Tibial artery (tissue), 4 donors: ENCODE measurements at regions not wholly inside any gene's neighbourhood (a gene's known extent, or its start where the extent isn't known, plus 50 kb on each side); places are given as distances from the start of the nearest gene placed in this dataset.

Source experiments
- DNase-seq, 2 donors: peaks; one replicate each; pipeline ENCODE4 v3.0.0-alpha.2; 2019
- H3K27ac ChIP-seq, 2 donors: fragments of 200-600 bp; sonication (generic) in 1 of 2; 1 replicate in 1 of 2; 2 replicates in 1 of 2; pipeline ENCODE4 v1.5.1; 2018 to 2019; ENCODE audit warnings: mild to moderate bottlenecking in 1 of 2
- H3K27me3 ChIP-seq, 2 donors: fragments of 200-600 bp; sonication (generic) in 1 of 2; one replicate each; pipeline versions ENCODE4 v1.5.1 to v1.6.0; 2016 to 2019
- H3K36me3 ChIP-seq, 3 donors: fragments of 200-600 bp; sonication (generic) in 2 of 3; one replicate each; pipeline ENCODE4 v1.5.1; 2016 to 2019; ENCODE audit warnings: mild to moderate bottlenecking in 2 of 3
- H3K4me1 ChIP-seq, 4 donors: fragments of 200-600 bp; sonication (generic) in 2 of 4; 1 replicate in 3 of 4; 2 replicates in 1 of 4; pipeline ENCODE4 v1.5.1; 2016 to 2019
- H3K4me3 ChIP-seq, 2 donors: fragments of 200-600 bp; sonication (generic) in 1 of 2; 1 replicate in 1 of 2; 2 replicates in 1 of 2; pipeline ENCODE4 v1.5.1; 2018 to 2019; ENCODE audit warnings: mild to moderate bottlenecking in 2 of 2
- H3K9me3 ChIP-seq, 3 donors: fragments of 200-600 bp; sonication (generic) in 1 of 3; one replicate each; pipeline ENCODE4 v1.5.1; 2016 to 2019
- CTCF ChIP-seq, 2 experiments: fragments of 200-600 bp in 1 of 2; fragments of 450-650 bp in 1 of 2; IDR thresholded peaks; one replicate each; pipeline ENCODE4 v1.5.1; 2017 to 2019; ENCODE audit warnings: antibody characterized with exemption in 2 of 2, mild to moderate bottlenecking in 1 of 2, moderate library complexity in 1 of 2
- intact Hi-C: fragments of 100-400 bp; cut with DNase I; formaldehyde crosslinking; loops from one replicate; pipeline ENCODE4 v1.15.0; 2023; ENCODE audit warnings: low total_unique reads

DNA sequence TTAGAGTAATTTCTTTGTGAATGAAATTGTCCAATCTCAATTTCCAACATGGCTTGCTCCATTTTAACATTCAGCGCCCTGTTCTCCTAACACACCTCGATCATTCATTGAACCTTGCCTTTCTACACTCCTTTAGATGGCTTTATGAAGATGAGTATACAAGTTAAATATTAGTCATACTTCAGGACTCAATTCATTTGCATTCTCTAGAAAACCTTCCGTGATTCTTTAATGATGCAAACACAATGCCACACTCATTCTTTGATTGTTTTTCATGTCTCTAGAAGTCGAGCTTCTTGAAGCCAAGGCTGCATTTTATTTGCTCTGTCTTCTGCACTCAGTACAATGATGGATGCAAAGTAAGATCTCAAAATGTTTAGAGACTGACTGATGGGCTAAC is 641.2 kb downstream of the DOK5 start:
- no peak overlapping the region for H3K27ac ChIP-seq
- intact Hi-C loops: no loop called here
- H3K4me3 ChIP-seq: no peak overlapping the region
- TF ChIP-seq CTCF (IDR thresholded peaks at IDR 0.05): no peak
- H3K27me3 ChIP-seq: no peaks in the 10 kb centered on the region
- DNase-seq: no peak
- H3K9me3 ChIP-seq: no peaks in the 10 kb centered on the region
- H3K36me3 ChIP-seq: no peaks in the 10 kb centered on the region
- no peaks in the 10 kb centered on the region for H3K4me1 ChIP-seq

GRCh38 chr20:55103188-55103587 is 627.8 kb downstream of the DOK5 start:
- no peaks in the 10 kb centered on the region for H3K36me3 ChIP-seq
- DNase-seq: no peak
- no peaks in the 10 kb centered on the region for H3K27me3 ChIP-seq
- no peak for TF ChIP-seq CTCF (IDR thresholded peaks at IDR 0.05)
- no peaks in the 10 kb centered on the region for H3K4me1 ChIP-seq
- no peaks in the 10 kb centered on the region for H3K9me3 ChIP-seq
- no peak overlapping the region for H3K4me3 ChIP-seq
- intact Hi-C loops: no loop called here
- H3K27ac ChIP-seq: no peak overlapping the region

GRCh38 chr20:55099251-55099650 is 623.9 kb downstream of the DOK5 start:
- H3K27me3 ChIP-seq: no peaks in the 10 kb centered on the region
- H3K27ac ChIP-seq: no peak overlapping the region
- H3K4me1 ChIP-seq: no peaks in the 10 kb centered on the region
- H3K36me3 ChIP-seq: no peaks in the 10 kb centered on the region
- no peaks in the 10 kb centered on the region for H3K9me3 ChIP-seq
- intact Hi-C loops: no loop called here
- H3K4me3 ChIP-seq: no peak overlapping the region
- no peak for TF ChIP-seq CTCF (IDR thresholded peaks at IDR 0.05)
- DNase-seq: no peak

DNA sequence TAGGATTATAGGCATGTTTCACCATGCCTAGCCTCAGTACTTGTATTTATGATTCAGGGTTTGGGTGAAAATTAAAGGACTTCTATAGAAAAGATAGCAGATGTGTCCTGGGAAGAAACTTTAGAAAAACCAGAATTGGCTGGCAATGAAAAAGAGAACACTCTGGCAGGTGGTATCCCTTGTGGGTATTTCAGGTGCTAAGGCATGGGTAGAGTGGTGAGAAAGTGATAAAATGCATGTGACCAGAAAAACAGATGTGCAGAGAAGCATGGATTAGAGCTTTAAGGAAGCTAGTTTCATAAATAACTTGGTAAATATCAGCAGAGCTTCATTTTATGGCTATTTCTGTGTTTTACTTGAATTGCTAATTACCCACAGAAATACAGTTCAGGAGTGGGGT is 622.2 kb downstream of the DOK5 start:
- no peak for TF ChIP-seq CTCF (IDR thresholded peaks at IDR 0.05)
- Histone ChIP-seq H3K9me3 (no peaks in the 10 kb centered on the region), H3K4me3 (no peak overlapping the region), H3K4me1 (no peaks in the 10 kb centered on the region), H3K27ac (no peak overlapping the region), H3K36me3 (no peaks in the 10 kb centered on the region), H3K27me3 (no peaks in the 10 kb centered on the region)
- DNase-seq: no peak
- intact Hi-C loops: no loop called here

- H3K27ac ChIP-seq: no peak overlapping the region
- no peaks in the 10 kb centered on the region for H3K27me3 ChIP-seq
- H3K4me1 ChIP-seq: no peaks in the 10 kb centered on the region
- TF ChIP-seq CTCF (IDR thresholded peaks at IDR 0.05): no peak
- H3K36me3 ChIP-seq: no peaks in the 10 kb centered on the region
- intact Hi-C loops: no loop called here
- H3K9me3 ChIP-seq: no peaks in the 10 kb centered on the region
- H3K4me3 ChIP-seq: no peak overlapping the region
- no peak for DNase-seq
These were observed 620.5 kb downstream of the DOK5 start for GRCh38 chr20:55095745-55096400.

- no peaks in the 10 kb centered on the region for H3K27me3 ChIP-seq
- H3K36me3 ChIP-seq: no peaks in the 10 kb centered on the region
- TF ChIP-seq CTCF (IDR thresholded peaks at IDR 0.05): no peak
- no peaks in the 10 kb centered on the region for H3K9me3 ChIP-seq
- intact Hi-C loops: no loop called here
- no peak overlapping the region for H3K27ac ChIP-seq
- no peak for DNase-seq
- H3K4me1 ChIP-seq: no peaks in the 10 kb centered on the region
- H3K4me3 ChIP-seq: no peak overlapping the region
These were observed 619.0 kb downstream of the DOK5 start for GRCh38 chr20:55094353-55094861.
